ENCODE measurements at regions not wholly inside any gene's neighbourhood (a gene's known extent, or its start where the extent isn't known, plus 50 kb on each side); places are given as distances from the start of the nearest gene placed in this dataset.

- no peak overlapping the region for H2AFZ ChIP-seq (ENCODE audit: low read length)
- no peaks in the 10 kb centered on the region for H3K79me2 ChIP-seq (ENCODE audit: insufficient read depth, low read length)
- ChIA-PET CTCF (ENCODE audit: low intra/inter-chr PET ratio, low total read pairs) (no interaction called here), POLR2A (no interaction called here)
- H3K4me3 ChIP-seq (replicated peaks in 1 of 3; ENCODE audit: insufficient read depth in 1 of 3, low read depth in 2 of 3, low read length in 3 of 3) = no peak overlapping the region
- BruUV-seq (replicated peaks) = no TSS peak
- no peaks in the 10 kb centered on the region for H3K36me3 ChIP-seq (replicated peaks in 1 of 2; ENCODE audit: control insufficient read depth in 1 of 2, insufficient read depth in 2 of 2, low read length in 2 of 2)
- peaks cover 11% of the 10 kb centered on the region for H3K4me1 ChIP-seq (ENCODE audit: insufficient read depth, low read length)
- DNase-seq (ENCODE audit: low spot score) (no peak), ATAC-seq (no peak), FAIRE-seq (no peak)
- 80% methylated on average over 1 of the region's 1 CpG for WGBS (ENCODE audit: low lambda C conversion rate)
- in situ Hi-C loops (cut with HindIII; ENCODE audit: extremely low pct_ligation_motif_present, low pct_unique_long_range_greater_than_20kb) (no loop called here), intact Hi-C loops (cut with micrococcal nuclease; ENCODE audit: unreplicated experiment) (no loop called here)
- H3K9me3 ChIP-seq (ENCODE audit: low read length) = no peaks in the 10 kb centered on the region
- H3K4me2 ChIP-seq (ENCODE audit: low read depth, low read length) = no peak overlapping the region
- H3K9ac ChIP-seq (ENCODE audit: insufficient read depth, low read depth, low read length) = no peak overlapping the region
- no peak overlapping the region for H3K27ac ChIP-seq (ENCODE audit: extremely low read length, insufficient read depth, low read length)
- no peaks in the 10 kb centered on the region for H3K27me3 ChIP-seq (ENCODE audit: control insufficient read depth in 1 of 2, insufficient read depth in 2 of 2, low read length in 2 of 2)
- H4K20me1 ChIP-seq (ENCODE audit: insufficient read depth, low read length) = no peaks in the 10 kb centered on the region
- no peak for TF ChIP-seq ZMAT3 (CRISPR knock-in tag; conservative IDR thresholded peaks at IDR 0.05)
- no peak for TF ChIP-seq ZBTB26 (CRISPR knock-in tag; IDR thresholded peaks at IDR 0.05; ENCODE audit: borderline replicate concordance)
- TF ChIP-seq SMARCC2 (IDR thresholded peaks at IDR 0.05) = no peak
- no peak for TF ChIP-seq ZNF557 (CRISPR knock-in tag; IDR thresholded peaks at IDR 0.05)
- no peak for TF ChIP-seq CTCF (CRISPR knock-in tag; IDR thresholded peaks at IDR 0.05)
- TF ChIP-seq HINFP (CRISPR knock-in tag; IDR thresholded peaks at IDR 0.05; ENCODE audit: low read depth) = no peak
- no peak for TF ChIP-seq ZFP36L1 (CRISPR knock-in tag; IDR thresholded peaks at IDR 0.05)
- no peak for TF ChIP-seq ZBTB43 (CRISPR knock-in tag; conservative IDR thresholded peaks at IDR 0.05)
- no peak for TF ChIP-seq CCDC6 (CRISPR knock-in tag; IDR thresholded peaks at IDR 0.05)
- TF ChIP-seq SIN3B (IDR thresholded peaks at IDR 0.05; ENCODE audit: low read length) = no peak
- no peak for TF ChIP-seq NR2F2 (IDR thresholded peaks at IDR 0.05; ENCODE audit: borderline replicate concordance, low read depth)
- no peak for TF ChIP-seq FLYWCH1 (CRISPR knock-in tag; IDR thresholded peaks at IDR 0.05)
- TF ChIP-seq ATM (IDR thresholded peaks at IDR 0.05; ENCODE audit: borderline replicate concordance) = no peak
- no peak for TF ChIP-seq ZSCAN22 (CRISPR knock-in tag; IDR thresholded peaks at IDR 0.05)
- no peak for TF ChIP-seq ZNF589 (CRISPR knock-in tag; conservative IDR thresholded peaks at IDR 0.05)
- TF ChIP-seq KLF15 (CRISPR knock-in tag; IDR thresholded peaks at IDR 0.05; ENCODE audit: borderline replicate concordance) = no peak
- TF ChIP-seq ATF4 (CRISPR knock-in tag; IDR thresholded peaks at IDR 0.05) = no peak
- no peak for TF ChIP-seq MXI1 (IDR thresholded peaks at IDR 0.05; ENCODE audit: borderline replicate concordance, low read depth, low read length)
These were observed 158.8 kb upstream of the SPEF2 start for GRCh38 chr5:35458824-35459207.

Data from HepG2 (cell line).